CD8-positive, alpha-beta memory T cell (primary cell): ENCODE measurements at regions not wholly inside any gene's neighbourhood (a gene's known extent, or its start where the extent isn't known, plus 50 kb on each side); places are given as distances from the start of the nearest gene placed in this dataset.

Experiments used
- CTCF ChIA-PET: fragments of 350-600 bp; sonication (Branson Sonifier 250); formaldehyde crosslinking; loops from one replicate; lab custom pipeline; 2021; ENCODE audit warnings: antibody characterized with exemption; lab: Charles Lee
- POLR2A ChIA-PET: fragments of 350-600 bp; sonication (Branson Sonifier 250); formaldehyde crosslinking; loops from one replicate; lab custom pipeline; 2021; ENCODE audit warnings: antibody characterized with exemption; lab: Charles Lee
- DNase-seq, 5 donors: peaks; one replicate each; pipeline versions ENCODE4 v3.0.0 to v3.0.0-alpha.2; 2020 to 2022; ENCODE audit warnings: mixed read lengths in 1 of 5
- H3K27ac ChIP-seq: one replicate; pipeline ENCODE4 v1.7.0; 2013; ENCODE audit warnings: low read depth, mild to moderate bottlenecking, low read length, moderate library complexity
- H3K27me3 ChIP-seq: 2 replicates; pipeline ENCODE4 v1.7.0; 2013; ENCODE audit warnings: low read length, mild to moderate bottlenecking; ENCODE audit not compliant: insufficient read depth, poor library complexity, severe bottlenecking
- H3K36me3 ChIP-seq: 2 replicates; pipeline ENCODE4 v1.7.0; 2013; ENCODE audit warnings: mild to moderate bottlenecking, low read length, moderate library complexity; ENCODE audit not compliant: insufficient read depth
- H3K4me1 ChIP-seq: 2 replicates; pipeline ENCODE4 v1.7.0; 2013; ENCODE audit warnings: mild to moderate bottlenecking, low read length, moderate library complexity; ENCODE audit not compliant: insufficient read depth
- H3K4me3 ChIP-seq: 2 replicates; pipeline ENCODE4 v1.7.0; 2013; ENCODE audit warnings: mild to moderate bottlenecking, low read length
- H3K9me3 ChIP-seq: 2 replicates; pipeline ENCODE4 v1.7.0; 2013; ENCODE audit warnings: mild to moderate bottlenecking, low read length
- H3K27ac Mint-ChIP-seq, 8 donors: one replicate each; pipeline ENCODE4 v1.8.0; 2020 to 2021; ENCODE audit warnings: mixed read lengths in 8 of 8, mild to moderate bottlenecking in 6 of 8, inconsistent platforms in 3 of 8, moderate library complexity in 3 of 8
- H3K27me3 Mint-ChIP-seq, 2 donors: one replicate each; pipeline ENCODE4 v1.8.0; 2020 to 2021; ENCODE audit warnings: mixed read lengths in 2 of 2, mild to moderate bottlenecking in 1 of 2, moderate library complexity in 1 of 2
- H3K36me3 Mint-ChIP-seq, 3 donors: one replicate each; pipeline ENCODE4 v1.8.0; 2020 to 2021; ENCODE audit warnings: mixed read lengths in 3 of 3, inconsistent platforms in 1 of 3, mild to moderate bottlenecking in 1 of 3
- H3K4me1 Mint-ChIP-seq, 3 donors: one replicate each; pipeline ENCODE4 v1.8.0; 2020 to 2021; ENCODE audit warnings: mixed read lengths in 3 of 3, inconsistent platforms in 1 of 3, mild to moderate bottlenecking in 1 of 3
- H3K4me3 Mint-ChIP-seq, 7 donors: one replicate each; pipeline ENCODE4 v1.8.0; 2020 to 2021; ENCODE audit warnings: mixed read lengths in 7 of 7, mild to moderate bottlenecking in 6 of 7, moderate library complexity in 4 of 7, inconsistent platforms in 2 of 7
- H3K9me3 Mint-ChIP-seq, 5 donors: one replicate each; pipeline ENCODE4 v1.8.0; 2020 to 2022; ENCODE audit warnings: mixed read lengths in 5 of 5, mild to moderate bottlenecking in 3 of 5, moderate library complexity in 2 of 5, inconsistent platforms in 1 of 5

- H3K4me1 Mint-ChIP-seq: no peaks in the 10 kb centered on the region
- DNase-seq: no peak
- ChIA-PET POLR2A (no interaction called here), CTCF (no interaction called here)
- Histone ChIP-seq H3K4me3 (no peak overlapping the region), H3K27me3 (no peaks in the 10 kb centered on the region), H3K36me3 (no peaks in the 10 kb centered on the region), H3K4me1 (no peaks in the 10 kb centered on the region), H3K27ac (no peak overlapping the region), H3K9me3 (no peaks in the 10 kb centered on the region)
- peaks cover 0 to 1% (median 0%) of the 10 kb centered on the region in 5 donors for H3K9me3 Mint-ChIP-seq
- H3K27me3 Mint-ChIP-seq: peaks cover 2 to 17% of the 10 kb centered on the region in 2 donors
- no peak overlapping the region for H3K27ac Mint-ChIP-seq
- no peaks in the 10 kb centered on the region for H3K36me3 Mint-ChIP-seq
- no peak overlapping the region for H3K4me3 Mint-ChIP-seq
Observed at GRCh38 chr13:91154558-91155353, 192.7 kb upstream of the MIR17HG start.

GRCh38 chr13:91155512-91156114, 191.9 kb upstream of the MIR17HG start:
- H3K9me3 ChIP-seq: no peaks in the 10 kb centered on the region
- no peak for DNase-seq
- Mint-ChIP-seq H3K27me3 (peaks cover 2 to 17% of the 10 kb centered on the region in 2 donors), H3K27ac (no peak overlapping the region), H3K4me3 (no peak overlapping the region), H3K36me3 (no peaks in the 10 kb centered on the region), H3K9me3 (peaks cover 0 to 1% (median 0%) of the 10 kb centered on the region in 5 donors), H3K4me1 (no peaks in the 10 kb centered on the region)
- H3K27me3 ChIP-seq: no peaks in the 10 kb centered on the region
- ChIA-PET CTCF (no interaction called here), POLR2A (no interaction called here)
- no peaks in the 10 kb centered on the region for H3K36me3 ChIP-seq
- no peaks in the 10 kb centered on the region for H3K4me1 ChIP-seq
- no peak overlapping the region for H3K27ac ChIP-seq
- H3K4me3 ChIP-seq: no peak overlapping the region

DNA sequence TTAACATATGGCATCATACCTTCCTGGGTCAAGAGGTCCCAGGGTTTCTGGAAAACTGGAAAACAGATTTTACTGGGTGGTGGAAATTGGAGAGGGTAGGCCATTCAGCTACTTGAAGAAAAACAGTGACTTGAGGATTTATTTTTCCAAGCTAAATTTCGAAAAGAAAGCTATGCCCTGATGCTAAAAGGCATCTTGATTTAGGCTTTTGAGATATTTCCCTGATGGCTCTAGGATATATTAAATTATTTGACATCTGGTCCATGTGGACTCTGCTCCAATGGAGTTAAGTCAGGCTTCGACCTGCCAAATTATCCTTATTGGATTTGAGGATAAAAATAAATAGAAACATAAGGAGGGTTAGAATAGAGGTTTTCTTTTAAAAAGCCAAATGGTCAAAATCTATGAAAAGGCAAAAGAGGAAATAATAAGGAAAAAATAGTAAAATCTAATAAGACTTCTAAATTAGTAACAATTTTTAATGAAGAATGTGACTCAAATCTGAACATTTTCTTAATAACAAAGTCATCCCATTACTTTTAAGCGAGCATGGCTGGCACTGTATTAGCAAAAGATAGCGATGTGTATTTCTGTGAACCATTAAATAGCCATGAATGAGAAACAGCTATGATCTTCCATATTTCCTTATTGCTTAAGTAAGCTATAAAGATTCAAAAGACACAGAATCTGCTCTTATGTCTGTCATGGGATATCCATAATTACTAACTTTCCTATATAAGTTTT, 190.0 kb upstream of the MIR17HG start:
- no peaks in the 10 kb centered on the region for H3K36me3 ChIP-seq
- no peaks in the 10 kb centered on the region for H3K4me1 Mint-ChIP-seq
- no peak overlapping the region for H3K4me3 Mint-ChIP-seq
- no peak overlapping the region for H3K27ac Mint-ChIP-seq
- H3K9me3 Mint-ChIP-seq: peaks cover 0 to 1% (median 0%) of the 10 kb centered on the region in 5 donors
- no peaks in the 10 kb centered on the region for H3K4me1 ChIP-seq
- DNase-seq: no peak
- no peaks in the 10 kb centered on the region for H3K36me3 Mint-ChIP-seq
- no peak overlapping the region for H3K27ac ChIP-seq
- peaks cover 2 to 12% of the 10 kb centered on the region in 2 donors for H3K27me3 Mint-ChIP-seq
- no peak overlapping the region for H3K4me3 ChIP-seq
- no peaks in the 10 kb centered on the region for H3K27me3 ChIP-seq
- ChIA-PET CTCF (no interaction called here), POLR2A (no interaction called here)
- no peaks in the 10 kb centered on the region for H3K9me3 ChIP-seq

DNA sequence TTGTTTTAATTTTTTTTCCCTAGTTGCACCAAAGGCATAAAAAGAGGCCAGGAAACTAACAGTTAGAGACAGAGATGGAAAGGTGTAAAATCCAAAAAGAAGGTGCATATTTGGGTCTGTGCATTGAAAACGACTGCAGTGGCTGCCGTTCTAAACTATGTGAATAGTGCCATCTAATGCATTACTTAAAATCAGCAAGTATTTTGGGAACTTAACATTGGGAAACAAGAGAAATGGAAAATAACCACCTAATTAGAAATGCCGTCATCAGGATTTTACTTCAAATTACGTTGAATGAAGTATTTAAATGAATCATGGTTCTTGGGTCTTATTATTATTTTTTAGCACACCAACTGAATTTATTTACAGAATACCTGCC, 189.5 kb upstream of the MIR17HG start:
- Mint-ChIP-seq H3K4me3 (no peak overlapping the region), H3K9me3 (peaks cover 0 to 1% (median 0%) of the 10 kb centered on the region in 5 donors), H3K36me3 (no peaks in the 10 kb centered on the region), H3K27me3 (peaks cover 2 to 12% of the 10 kb centered on the region in 2 donors), H3K27ac (no peak overlapping the region), H3K4me1 (no peaks in the 10 kb centered on the region)
- POLR2A ChIA-PET: no interaction called here
- Histone ChIP-seq H3K27ac (no peak overlapping the region), H3K4me3 (no peak overlapping the region), H3K36me3 (no peaks in the 10 kb centered on the region), H3K27me3 (no peaks in the 10 kb centered on the region), H3K9me3 (no peaks in the 10 kb centered on the region), H3K4me1 (no peaks in the 10 kb centered on the region)
- CTCF ChIA-PET: no interaction called here
- no peak for DNase-seq

- POLR2A ChIA-PET: no interaction called here
- H3K36me3 ChIP-seq: no peaks in the 10 kb centered on the region
- H3K27me3 ChIP-seq: no peaks in the 10 kb centered on the region
- Mint-ChIP-seq H3K27me3 (peaks cover 2 to 9% of the 10 kb centered on the region in 2 donors), H3K9me3 (peaks cover 0 to 1% (median 0%) of the 10 kb centered on the region in 5 donors), H3K36me3 (no peaks in the 10 kb centered on the region), H3K4me3 (no peak overlapping the region), H3K4me1 (no peaks in the 10 kb centered on the region), H3K27ac (no peak overlapping the region)
- DNase-seq: no peak
- no peak overlapping the region for H3K4me3 ChIP-seq
- CTCF ChIA-PET: no interaction called here
- no peaks in the 10 kb centered on the region for H3K4me1 ChIP-seq
- no peaks in the 10 kb centered on the region for H3K9me3 ChIP-seq
- no peak overlapping the region for H3K27ac ChIP-seq
Observed at GRCh38 chr13:91162180-91162579, 185.3 kb upstream of the MIR17HG start.

- Histone ChIP-seq H3K4me1 (no peaks in the 10 kb centered on the region), H3K36me3 (no peaks in the 10 kb centered on the region), H3K9me3 (no peaks in the 10 kb centered on the region), H3K4me3 (no peak overlapping the region), H3K27ac (no peak overlapping the region), H3K27me3 (no peaks in the 10 kb centered on the region)
- peaks cover 0 to 1% (median 0%) of the 10 kb centered on the region in 5 donors for H3K9me3 Mint-ChIP-seq
- no peak for DNase-seq
- peaks cover 2 to 9% of the 10 kb centered on the region in 2 donors for H3K27me3 Mint-ChIP-seq
- no peaks in the 10 kb centered on the region for H3K4me1 Mint-ChIP-seq
- H3K4me3 Mint-ChIP-seq: no peak overlapping the region
- ChIA-PET CTCF (no interaction called here), POLR2A (no interaction called here)
- H3K36me3 Mint-ChIP-seq: no peaks in the 10 kb centered on the region
- no peak overlapping the region for H3K27ac Mint-ChIP-seq
Observed at GRCh38 chr13:91162589-91162988, 184.9 kb upstream of the MIR17HG start.

GRCh38 chr13:91165758-91166157, 181.7 kb upstream of the MIR17HG start:
- Histone ChIP-seq H3K4me3 (no peak overlapping the region), H3K27ac (no peak overlapping the region), H3K27me3 (no peaks in the 10 kb centered on the region), H3K36me3 (no peaks in the 10 kb centered on the region), H3K9me3 (no peaks in the 10 kb centered on the region), H3K4me1 (no peaks in the 10 kb centered on the region)
- CTCF ChIA-PET: no interaction called here
- Mint-ChIP-seq H3K4me1 (no peaks in the 10 kb centered on the region), H3K27ac (no peak overlapping the region), H3K4me3 (no peak overlapping the region), H3K9me3 (no peaks in the 10 kb centered on the region), H3K36me3 (no peaks in the 10 kb centered on the region), H3K27me3 (peaks cover 0 to 3% of the 10 kb centered on the region in 2 donors)
- DNase-seq: no peak
- POLR2A ChIA-PET: no interaction called here
